Neural progenitor cell (in vitro differentiated cells): ENCODE measurements at regions not wholly inside any gene's neighbourhood (a gene's known extent, or its start where the extent isn't known, plus 50 kb on each side); places are given as distances from the start of the nearest gene placed in this dataset.

Source experiments
- EZH2 ChIP-seq: fragments of 200-600 bp; sonication (generic); IDR thresholded peaks from 2 replicates; pipeline ENCODE4 v1.6.1; 2017; ENCODE audit warnings: antibody characterized with exemption, mild to moderate bottlenecking, moderate library complexity
- EZH2phosphoT487 ChIP-seq: fragments of 200-600 bp; sonication (generic); IDR thresholded peaks from 2 replicates; pipeline ENCODE4 v1.6.1; 2017; ENCODE audit warnings: antibody characterized with exemption
- TF ChIP-seq, protein P1 (sequence below): fragments of 200-600 bp; sonication (generic); IDR thresholded peaks from 2 replicates; pipeline ENCODE4 v1.5.1; 2017; ENCODE audit warnings: antibody characterized with exemption, mild to moderate bottlenecking

DNA sequence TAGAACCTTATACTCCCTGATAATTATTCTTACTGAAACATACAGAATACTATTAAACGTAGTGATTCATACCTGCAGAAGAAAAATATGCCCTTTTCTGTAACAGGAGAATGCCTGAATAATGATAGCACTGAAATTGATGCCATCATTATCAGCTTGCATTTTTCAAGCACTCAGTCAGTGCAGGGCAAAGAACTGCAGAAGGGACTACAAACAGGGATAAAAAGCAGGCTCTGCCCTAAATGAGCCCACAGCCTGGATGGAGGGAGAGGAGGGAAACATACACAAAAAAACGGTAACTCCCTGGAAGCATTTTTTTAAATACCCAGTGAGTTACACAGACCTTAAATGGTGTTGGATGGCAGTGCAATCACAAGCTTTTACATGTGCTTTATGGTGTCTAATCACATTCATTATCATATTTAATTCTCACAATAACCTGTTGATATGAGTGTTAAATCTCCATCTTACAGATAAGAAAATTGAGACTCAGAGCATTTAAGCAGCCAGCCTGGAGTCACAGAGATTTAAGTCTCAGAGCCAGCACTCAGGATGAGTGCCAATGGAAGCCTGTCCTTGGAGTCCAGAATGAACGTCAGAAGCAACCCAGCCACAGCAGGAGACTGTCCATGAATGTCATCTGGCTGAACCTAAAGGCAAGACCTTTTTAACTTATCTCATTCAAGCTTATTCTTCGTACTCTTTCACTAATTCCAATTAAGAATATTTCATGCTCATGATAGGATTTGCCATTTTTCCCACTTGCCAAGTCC lies 139.3 kb upstream of the CTNNA2 start:
- TF ChIP-seq, protein P1, sequence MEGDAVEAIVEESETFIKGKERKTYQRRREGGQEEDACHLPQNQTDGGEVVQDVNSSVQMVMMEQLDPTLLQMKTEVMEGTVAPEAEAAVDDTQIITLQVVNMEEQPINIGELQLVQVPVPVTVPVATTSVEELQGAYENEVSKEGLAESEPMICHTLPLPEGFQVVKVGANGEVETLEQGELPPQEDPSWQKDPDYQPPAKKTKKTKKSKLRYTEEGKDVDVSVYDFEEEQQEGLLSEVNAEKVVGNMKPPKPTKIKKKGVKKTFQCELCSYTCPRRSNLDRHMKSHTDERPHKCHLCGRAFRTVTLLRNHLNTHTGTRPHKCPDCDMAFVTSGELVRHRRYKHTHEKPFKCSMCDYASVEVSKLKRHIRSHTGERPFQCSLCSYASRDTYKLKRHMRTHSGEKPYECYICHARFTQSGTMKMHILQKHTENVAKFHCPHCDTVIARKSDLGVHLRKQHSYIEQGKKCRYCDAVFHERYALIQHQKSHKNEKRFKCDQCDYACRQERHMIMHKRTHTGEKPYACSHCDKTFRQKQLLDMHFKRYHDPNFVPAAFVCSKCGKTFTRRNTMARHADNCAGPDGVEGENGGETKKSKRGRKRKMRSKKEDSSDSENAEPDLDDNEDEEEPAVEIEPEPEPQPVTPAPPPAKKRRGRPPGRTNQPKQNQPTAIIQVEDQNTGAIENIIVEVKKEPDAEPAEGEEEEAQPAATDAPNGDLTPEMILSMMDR: no peak
- no peak for TF ChIP-seq EZH2
- no peak for TF ChIP-seq EZH2phosphoT487
